ENCODE measurements at regions not wholly inside any gene's neighbourhood (a gene's known extent, or its start where the extent isn't known, plus 50 kb on each side); places are given as distances from the start of the nearest gene placed in this dataset.
"Not testable (repeated sequence)": the region's sequence is repeated elsewhere in the genome, so short reads cannot be mapped to it uniquely, and the experiment has no call there.

DNA sequence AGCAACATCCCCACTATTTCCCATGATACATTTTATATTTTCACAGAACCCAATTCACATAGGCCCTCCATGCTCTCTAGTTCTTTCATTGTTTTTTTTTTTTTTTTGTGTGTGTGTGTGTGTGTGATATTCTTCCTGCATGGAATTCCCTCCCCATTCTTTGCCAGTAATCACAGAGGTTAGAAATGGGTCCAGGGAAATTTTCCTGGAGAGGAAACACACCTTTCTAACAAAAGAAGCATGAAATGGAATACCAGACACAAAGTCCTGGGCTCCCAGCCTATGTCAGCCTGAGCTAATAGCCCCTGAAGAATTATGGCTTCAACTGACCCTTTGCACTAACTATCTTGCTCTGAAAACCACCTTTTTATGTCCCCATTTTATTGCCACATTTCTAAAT lies 194.2 kb upstream of the NT5E start:
- Histone ChIP-seq H3K27me3 (ENCODE audit: insufficient read depth, low read length) (no peaks in the 10 kb centered on the region), H3K4me1 (ENCODE audit: insufficient read depth, low read length) (no peaks in the 10 kb centered on the region), H3K36me3 (ENCODE audit: insufficient read depth, low read length) (no peaks in the 10 kb centered on the region), H3K9me3 (ENCODE audit: low read length) (no peaks in the 10 kb centered on the region), H2AFZ (ENCODE audit: low read depth, low read length) (no peak overlapping the region), H3K4me3 (ENCODE audit: low read length) (no peak overlapping the region)

DNA sequence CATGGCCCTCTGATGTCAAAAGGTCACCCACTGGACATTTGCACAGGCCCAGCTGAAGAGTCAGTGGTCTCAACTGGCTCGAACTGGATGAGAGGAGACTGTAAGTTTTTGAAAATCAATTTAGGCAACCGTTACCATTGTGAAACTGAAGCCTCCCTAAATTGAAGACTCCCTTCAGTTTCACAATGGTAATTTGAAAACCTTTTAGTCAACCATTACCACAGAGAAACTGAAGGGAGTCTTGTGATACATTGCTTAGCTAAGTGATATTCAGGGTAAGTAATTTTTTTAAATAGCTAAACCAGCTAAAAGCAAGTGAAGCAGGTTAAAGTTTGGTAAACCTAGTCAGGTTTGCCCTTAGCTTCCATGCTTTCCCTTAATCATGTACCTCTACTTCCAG lies 197.3 kb upstream of the NT5E start:
- Histone ChIP-seq H2AFZ (ENCODE audit: low read depth, low read length) (no peak overlapping the region), H3K4me3 (ENCODE audit: low read length) (no peak overlapping the region), H3K36me3 (ENCODE audit: insufficient read depth, low read length) (no peaks in the 10 kb centered on the region), H3K4me1 (ENCODE audit: insufficient read depth, low read length) (no peaks in the 10 kb centered on the region), H3K27me3 (ENCODE audit: insufficient read depth, low read length) (no peaks in the 10 kb centered on the region), H3K9me3 (ENCODE audit: low read length) (no peaks in the 10 kb centered on the region)

DNA sequence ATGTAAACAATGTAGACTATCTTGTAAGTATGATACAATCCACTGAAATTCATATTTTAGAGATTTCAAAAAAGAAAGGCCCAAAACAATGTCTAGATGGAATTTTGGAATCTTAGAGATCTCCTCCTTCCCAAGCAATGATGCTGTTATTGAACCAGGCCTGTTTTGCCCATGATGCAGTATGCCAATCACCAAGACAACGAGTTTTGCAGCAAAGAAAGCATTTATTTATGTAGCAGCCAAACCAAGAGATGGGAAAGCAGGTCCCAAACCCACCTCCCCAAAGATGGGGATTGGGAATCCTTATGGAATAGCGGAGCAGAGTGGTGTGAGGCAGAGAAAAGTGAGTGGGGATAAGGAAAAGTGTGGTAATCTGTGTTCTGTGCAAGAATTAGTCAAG lies 197.8 kb upstream of the NT5E start:
- H3K9me3 ChIP-seq (ENCODE audit: low read length) = no peaks in the 10 kb centered on the region
- no peaks in the 10 kb centered on the region for H3K36me3 ChIP-seq (ENCODE audit: insufficient read depth, low read length)
- H2AFZ ChIP-seq (ENCODE audit: low read depth, low read length) = no peak overlapping the region
- H3K27me3 ChIP-seq (ENCODE audit: insufficient read depth, low read length) = no peaks in the 10 kb centered on the region
- no peaks in the 10 kb centered on the region for H3K4me1 ChIP-seq (ENCODE audit: insufficient read depth, low read length)
- H3K4me3 ChIP-seq (ENCODE audit: low read length) = no peak overlapping the region

DNA sequence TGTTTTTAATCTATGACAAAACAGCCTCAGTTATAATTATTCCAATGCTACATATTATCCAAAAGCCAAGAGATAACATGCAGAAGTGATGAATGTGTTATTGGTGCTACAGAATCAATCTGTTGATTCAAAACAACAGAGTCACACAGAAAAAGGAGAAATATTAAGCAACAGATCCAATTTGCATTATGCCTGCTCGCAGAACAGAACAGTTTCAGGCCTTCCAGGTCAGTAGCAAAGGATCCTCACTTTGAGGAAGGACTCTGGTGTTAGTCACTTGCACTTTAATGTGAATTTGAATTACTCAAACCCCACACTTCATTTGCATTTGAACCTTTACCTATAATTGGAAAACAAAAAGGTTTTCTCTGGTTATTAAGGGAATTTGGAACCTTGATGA lies 198.6 kb upstream of the NT5E start:
- Histone ChIP-seq H2AFZ (ENCODE audit: low read depth, low read length) (no peak overlapping the region), H3K4me3 (ENCODE audit: low read length) (no peak overlapping the region), H3K27me3 (ENCODE audit: insufficient read depth, low read length) (no peaks in the 10 kb centered on the region), H3K36me3 (ENCODE audit: insufficient read depth, low read length) (no peaks in the 10 kb centered on the region), H3K9me3 (ENCODE audit: low read length) (no peaks in the 10 kb centered on the region), H3K4me1 (ENCODE audit: insufficient read depth, low read length) (no peaks in the 10 kb centered on the region)

DNA sequence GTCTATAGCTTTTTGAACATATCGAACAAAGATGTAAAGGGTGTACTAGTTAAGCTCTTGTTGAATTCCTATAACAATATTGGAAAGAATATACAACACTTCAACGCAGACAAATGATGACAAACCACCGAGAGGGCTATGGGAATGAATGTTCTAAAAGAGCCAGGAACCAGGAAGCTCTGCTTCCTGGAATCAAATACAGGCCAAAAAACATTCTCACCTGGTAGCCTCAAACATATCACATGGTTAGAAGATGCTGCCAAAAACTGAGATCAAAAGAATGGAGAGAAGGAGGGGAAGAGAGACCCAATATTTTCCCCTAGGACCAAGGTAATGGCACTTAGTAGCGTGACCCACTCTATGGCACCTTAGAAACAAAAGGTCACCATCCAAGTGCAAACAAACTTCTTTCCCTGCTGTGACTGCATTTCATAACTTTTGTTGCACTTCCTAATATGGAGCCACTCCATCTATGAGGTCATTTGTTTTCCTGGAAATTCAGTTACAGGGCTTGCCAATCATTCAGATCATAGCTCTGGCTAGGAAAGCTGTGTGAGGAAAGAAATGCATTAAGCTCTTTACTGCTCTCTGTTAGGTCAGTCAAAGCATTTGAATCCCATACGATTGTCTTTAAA lies 199.2 kb upstream of the NT5E start:
- Histone ChIP-seq H3K4me3 (ENCODE audit: low read length) (no peak overlapping the region), H3K36me3 (ENCODE audit: insufficient read depth, low read length) (no peaks in the 10 kb centered on the region), H3K9me3 (ENCODE audit: low read length) (no peaks in the 10 kb centered on the region), H3K27me3 (ENCODE audit: insufficient read depth, low read length) (no peaks in the 10 kb centered on the region), H3K4me1 (ENCODE audit: insufficient read depth, low read length) (no peaks in the 10 kb centered on the region), H2AFZ (ENCODE audit: low read depth, low read length) (no peak overlapping the region)

DNA sequence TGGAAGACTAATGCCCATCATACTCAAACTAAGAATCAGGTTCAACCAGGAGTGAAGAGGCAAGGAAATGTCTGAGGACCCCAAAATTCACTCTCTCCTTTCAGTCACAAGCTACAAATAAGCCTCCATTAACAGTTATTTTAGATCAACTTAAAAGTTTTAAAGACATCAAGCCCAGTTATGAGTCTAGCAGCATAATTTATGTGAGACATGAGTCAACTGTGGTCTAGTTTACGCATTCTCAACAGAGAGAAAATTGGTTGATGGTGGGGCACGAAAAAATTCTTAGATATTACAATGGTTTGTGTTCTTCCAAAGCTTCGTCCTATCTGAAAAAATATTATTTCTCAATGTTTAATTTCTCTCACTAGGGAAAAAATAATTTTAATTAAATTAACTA lies 204.9 kb upstream of the NT5E start:
- Histone ChIP-seq H3K27me3 (ENCODE audit: insufficient read depth, low read length) (no peaks in the 10 kb centered on the region), H3K4me3 (ENCODE audit: low read length) (no peak overlapping the region), H3K9me3 (ENCODE audit: low read length) (no peaks in the 10 kb centered on the region), H3K4me1 (ENCODE audit: insufficient read depth, low read length) (no peaks in the 10 kb centered on the region), H2AFZ (ENCODE audit: low read depth, low read length) (no peak overlapping the region), H3K36me3 (ENCODE audit: insufficient read depth, low read length) (no peaks in the 10 kb centered on the region)

DNA sequence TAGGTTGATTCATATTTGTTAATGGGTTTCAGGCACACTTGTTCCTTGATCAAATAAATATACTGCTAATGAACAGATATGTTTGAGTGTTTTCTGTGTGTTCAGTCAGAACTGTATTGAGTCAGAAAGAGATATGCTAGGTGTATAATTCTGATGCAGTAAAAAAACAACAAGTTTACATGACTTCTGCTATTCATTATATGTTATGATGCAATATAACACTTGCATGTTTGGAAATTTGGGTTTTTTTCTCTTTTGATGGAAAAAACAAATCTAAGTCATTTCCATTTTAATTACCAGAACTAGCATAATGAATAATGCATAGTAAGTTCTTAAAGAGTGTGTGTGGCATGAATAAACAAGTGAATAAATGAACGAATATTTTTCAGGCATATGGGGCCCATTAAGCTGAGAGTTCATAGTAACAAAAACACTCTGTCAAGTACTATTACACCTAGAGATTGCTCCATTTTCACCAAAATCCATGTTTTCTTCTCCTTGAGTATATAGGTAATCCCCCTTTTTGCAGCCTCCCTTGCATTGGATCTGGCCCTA lies 208.3 kb upstream of the NT5E start:
- no peaks in the 10 kb centered on the region for H3K4me1 ChIP-seq (ENCODE audit: insufficient read depth, low read length)
- no peak overlapping the region for H2AFZ ChIP-seq (ENCODE audit: low read depth, low read length)
- H3K27me3 ChIP-seq (ENCODE audit: insufficient read depth, low read length) = no peaks in the 10 kb centered on the region
- H3K9me3 ChIP-seq (ENCODE audit: low read length) = no peaks in the 10 kb centered on the region
- no peaks in the 10 kb centered on the region for H3K36me3 ChIP-seq (ENCODE audit: insufficient read depth, low read length)
- H3K4me3 ChIP-seq (ENCODE audit: low read length) = no peak overlapping the region

DNA sequence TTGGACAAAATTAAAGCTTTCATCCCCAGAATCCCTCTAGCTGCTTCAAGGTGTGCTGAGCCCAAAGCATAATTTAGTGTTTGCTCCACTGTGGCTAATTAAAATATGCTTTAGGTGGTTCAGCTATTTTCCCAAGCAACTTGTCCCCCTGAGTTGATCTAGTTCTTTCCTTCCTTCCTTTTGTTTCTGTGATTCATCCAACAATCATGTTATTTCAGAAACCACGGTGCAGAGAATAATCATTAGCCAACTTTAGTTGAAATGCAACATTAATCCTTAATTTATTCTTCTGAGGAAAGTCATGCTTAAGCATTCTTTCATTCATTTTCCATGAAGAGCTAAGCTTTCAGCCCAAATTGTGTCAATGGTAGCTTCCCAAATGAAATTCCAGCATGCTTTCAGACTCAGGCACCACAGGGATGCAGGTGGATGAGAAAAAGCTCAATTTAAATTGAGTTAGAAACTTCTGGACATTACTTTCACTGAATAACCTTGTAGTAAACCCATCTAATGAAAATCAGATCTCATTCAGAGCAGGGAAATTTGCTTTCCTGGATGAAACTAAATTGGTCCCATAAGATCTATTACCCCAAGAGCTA lies 209.0 kb upstream of the NT5E start:
- Histone ChIP-seq H3K9me3 (ENCODE audit: low read length) (no peaks in the 10 kb centered on the region), H3K27me3 (ENCODE audit: insufficient read depth, low read length) (no peaks in the 10 kb centered on the region), H3K4me1 (ENCODE audit: insufficient read depth, low read length) (no peaks in the 10 kb centered on the region), H3K4me3 (ENCODE audit: low read length) (no peak overlapping the region), H3K36me3 (ENCODE audit: insufficient read depth, low read length) (no peaks in the 10 kb centered on the region), H2AFZ (ENCODE audit: low read depth, low read length) (no peak overlapping the region)

DNA sequence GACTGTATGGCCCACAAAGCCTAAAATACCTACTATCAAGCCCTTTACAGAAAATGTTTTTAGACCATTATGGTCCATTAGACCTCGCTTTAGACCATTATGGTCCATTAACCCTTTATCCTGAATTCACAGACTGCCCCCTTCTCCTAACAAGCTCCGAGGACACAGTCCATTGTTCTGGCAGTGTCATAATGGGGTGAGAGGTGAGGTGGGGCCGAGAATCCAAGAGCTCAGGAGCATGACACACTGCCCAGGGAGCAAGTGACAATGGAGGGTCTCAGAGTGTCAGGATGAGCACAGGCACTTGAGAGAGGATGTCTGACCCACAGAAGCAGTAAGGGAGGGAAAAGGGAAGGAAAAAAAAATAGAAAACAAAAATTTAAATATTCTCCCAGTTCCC lies 212.4 kb upstream of the NT5E start:
- Histone ChIP-seq H3K27me3 (ENCODE audit: insufficient read depth, low read length) (no peaks in the 10 kb centered on the region), H3K36me3 (ENCODE audit: insufficient read depth, low read length) (no peaks in the 10 kb centered on the region), H3K4me1 (ENCODE audit: insufficient read depth, low read length) (no peaks in the 10 kb centered on the region), H3K9me3 (ENCODE audit: low read length) (no peaks in the 10 kb centered on the region), H3K4me3 (ENCODE audit: low read length) (no peak overlapping the region), H2AFZ (ENCODE audit: low read depth, low read length) (no peak overlapping the region)

DNA sequence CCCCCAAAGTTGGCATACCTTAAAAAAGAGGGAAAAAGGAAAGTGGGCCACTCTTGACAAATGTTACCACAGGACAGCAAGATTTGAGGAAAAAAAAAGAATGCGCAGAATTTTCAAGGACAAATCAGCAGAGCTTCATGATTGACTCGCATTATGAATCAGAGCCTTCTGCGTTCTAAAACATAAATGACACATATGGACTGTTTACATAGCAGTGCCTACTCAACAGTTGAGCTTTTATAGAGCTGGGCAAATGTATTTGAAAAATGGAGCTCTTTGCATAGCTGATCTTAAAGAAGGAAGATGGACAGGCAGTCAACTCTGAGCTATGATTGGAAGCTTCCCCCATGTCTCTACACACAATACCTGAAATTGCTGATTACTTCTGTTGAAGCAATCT lies 213.2 kb upstream of the NT5E start:
- Histone ChIP-seq H3K4me1 (ENCODE audit: insufficient read depth, low read length) (no peaks in the 10 kb centered on the region), H3K4me3 (ENCODE audit: low read length) (no peak overlapping the region), H2AFZ (ENCODE audit: low read depth, low read length) (no peak overlapping the region), H3K36me3 (ENCODE audit: insufficient read depth, low read length) (no peaks in the 10 kb centered on the region), H3K9me3 (ENCODE audit: low read length) (no peaks in the 10 kb centered on the region), H3K27me3 (ENCODE audit: insufficient read depth, low read length) (no peaks in the 10 kb centered on the region)

DNA sequence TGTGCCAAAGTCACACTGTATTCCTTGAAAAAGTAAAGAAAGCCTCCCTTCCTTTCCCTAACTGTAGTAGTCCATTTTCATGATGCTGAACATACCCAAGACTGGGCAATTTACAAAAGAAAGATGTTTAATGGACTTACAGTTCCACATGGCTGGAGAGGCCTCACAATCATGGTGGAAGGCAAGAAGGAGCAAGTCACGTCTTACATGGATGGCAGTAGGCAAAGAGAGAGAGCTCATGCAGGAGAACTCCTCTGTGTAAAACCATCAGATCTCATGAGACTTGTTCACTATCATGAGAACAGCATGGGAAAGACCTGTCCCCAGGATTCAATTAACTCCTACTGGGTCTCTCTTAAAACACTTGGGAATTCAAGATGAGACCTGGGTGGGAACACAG lies 222.5 kb upstream of the NT5E start:
- H3K27me3 ChIP-seq (ENCODE audit: insufficient read depth, low read length); H3K9me3 ChIP-seq (ENCODE audit: low read length); H3K36me3 ChIP-seq (ENCODE audit: insufficient read depth, low read length); H3K4me1 ChIP-seq (ENCODE audit: insufficient read depth, low read length); H3K4me3 ChIP-seq (ENCODE audit: low read length); H2AFZ ChIP-seq (ENCODE audit: low read depth, low read length): not testable (repeated sequence)

DNA sequence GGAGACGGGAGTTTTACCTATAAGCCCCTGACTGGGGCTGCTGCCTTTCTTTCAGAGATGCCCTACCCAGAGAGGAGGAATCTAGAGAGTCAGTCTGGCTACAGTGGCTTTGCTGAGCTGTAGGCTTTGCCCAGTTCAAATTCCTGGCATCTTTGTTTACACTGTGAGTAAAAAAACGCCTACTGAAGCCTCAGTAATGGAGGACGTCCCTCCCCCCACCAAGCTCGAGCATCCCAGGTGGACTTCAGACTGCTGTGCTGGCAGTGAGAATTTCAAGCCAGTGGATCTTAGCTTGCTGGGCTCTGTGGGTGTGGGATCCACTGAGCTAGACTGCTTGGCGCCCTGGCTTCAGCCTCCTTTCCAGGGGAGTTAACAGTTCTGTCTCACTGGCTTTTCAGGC lies 237.1 kb upstream of the NT5E start:
- not testable (repeated sequence) for H3K27me3 ChIP-seq (ENCODE audit: insufficient read depth, low read length); H3K4me3 ChIP-seq (ENCODE audit: low read length); H3K36me3 ChIP-seq (ENCODE audit: insufficient read depth, low read length); H3K4me1 ChIP-seq (ENCODE audit: insufficient read depth, low read length); H2AFZ ChIP-seq (ENCODE audit: low read depth, low read length); H3K9me3 ChIP-seq (ENCODE audit: low read length)

DNA sequence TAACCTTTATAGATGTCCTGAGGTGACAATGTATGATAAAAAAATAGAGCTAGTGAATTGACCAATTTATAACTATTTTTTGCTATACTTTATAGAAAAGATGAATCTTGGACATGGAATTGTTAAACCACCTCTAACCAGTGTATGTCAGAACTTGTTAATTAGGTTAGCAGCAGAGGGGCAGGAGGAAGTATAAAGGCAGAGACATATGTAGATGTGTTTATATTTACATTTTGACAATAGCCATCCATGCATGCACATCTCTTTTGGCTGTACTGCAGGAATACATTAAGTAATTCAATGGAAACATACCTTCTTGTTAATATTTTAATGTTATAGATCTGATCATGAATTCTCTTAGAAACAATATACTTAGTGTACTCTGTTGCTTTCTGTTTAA lies 254.6 kb upstream of the NT5E start:
- no peaks in the 10 kb centered on the region for H3K27me3 ChIP-seq (ENCODE audit: insufficient read depth, low read length)
- no peak overlapping the region for H3K4me3 ChIP-seq (ENCODE audit: low read length)
- no peak overlapping the region for H2AFZ ChIP-seq (ENCODE audit: low read depth, low read length)
- no peaks in the 10 kb centered on the region for H3K9me3 ChIP-seq (ENCODE audit: low read length)
- no peaks in the 10 kb centered on the region for H3K4me1 ChIP-seq (ENCODE audit: insufficient read depth, low read length)
- H3K36me3 ChIP-seq (ENCODE audit: insufficient read depth, low read length) = no peaks in the 10 kb centered on the region

DNA sequence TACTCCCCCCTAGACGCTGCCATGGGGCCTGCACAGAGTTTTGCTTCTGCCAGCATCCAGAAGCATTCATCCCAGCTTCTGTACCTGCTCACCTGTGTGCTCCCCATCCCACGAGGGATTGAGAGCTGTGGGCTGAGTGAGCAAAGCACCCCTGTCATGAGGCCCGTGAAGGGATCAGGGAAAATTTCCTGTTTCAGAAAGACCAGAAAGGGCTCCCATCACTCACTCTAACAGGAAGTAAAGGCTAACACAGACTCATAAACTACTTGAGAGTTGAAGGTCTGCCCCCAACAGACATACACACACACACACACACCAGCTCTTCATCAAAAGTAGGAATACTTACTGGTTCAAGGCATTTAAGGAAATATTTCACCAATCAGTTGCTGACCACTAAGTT lies 256.5 kb upstream of the NT5E start:
- Histone ChIP-seq H3K27me3 (ENCODE audit: insufficient read depth, low read length) (no peaks in the 10 kb centered on the region), H3K9me3 (ENCODE audit: low read length) (no peaks in the 10 kb centered on the region), H3K36me3 (ENCODE audit: insufficient read depth, low read length) (no peaks in the 10 kb centered on the region), H3K4me3 (ENCODE audit: low read length) (no peak overlapping the region), H2AFZ (ENCODE audit: low read depth, low read length) (no peak overlapping the region), H3K4me1 (ENCODE audit: insufficient read depth, low read length) (no peaks in the 10 kb centered on the region)

All from neuron (in vitro differentiated cells).